ENCODE measurements at regions not wholly inside any gene's neighbourhood (a gene's known extent, or its start where the extent isn't known, plus 50 kb on each side); places are given as distances from the start of the nearest gene placed in this dataset.

- TF ChIP-seq CTCF (IDR thresholded peaks at IDR 0.05 in 4 of 5, conservative IDR thresholded peaks at IDR 0.05 in 1 of 5) (no peak), POLR2A (IDR thresholded peaks at IDR 0.05) (no peak)
Measured at GRCh38 chr9:91077624-91078368, 276.2 kb downstream of the SYK start.
